GM23248 (cell line): ENCODE measurements at regions not wholly inside any gene's neighbourhood (a gene's known extent, or its start where the extent isn't known, plus 50 kb on each side); places are given as distances from the start of the nearest gene placed in this dataset.

Source experiments
- DNase-seq: peaks from one replicate; pipeline ENCODE4 v3.0.0-alpha.2; 2015
- H2AFZ ChIP-seq: fragments of 200-600 bp; sonication (generic); 2 replicates; pipeline ENCODE4 v1.6.1; 2016; ENCODE audit warnings: antibody characterized with exemption
- H3F3A ChIP-seq: fragments of 200-600 bp; sonication (generic); 2 replicates; pipeline ENCODE4 v1.6.1; 2016; ENCODE audit warnings: mild to moderate bottlenecking, antibody characterized with exemption, mixed run types; ENCODE audit not compliant: insufficient read depth
- H3K27ac ChIP-seq: fragments of 200-600 bp; sonication (generic); 2 replicates; pipeline ENCODE4 v1.5.1; 2016; ENCODE audit warnings: mild to moderate bottlenecking
- H3K27me3 ChIP-seq: fragments of 200-600 bp; sonication (generic); replicated peaks from 2 replicates; pipeline ENCODE4 v1.6.1; 2016; ENCODE audit warnings: mild to moderate bottlenecking; ENCODE audit not compliant: insufficient read depth
- H3K36me3 ChIP-seq: fragments of 200-600 bp; sonication (generic); 2 replicates; pipeline ENCODE4 v1.6.1; 2016; ENCODE audit warnings: low read depth, mild to moderate bottlenecking
- H3K4me1 ChIP-seq: fragments of 200-600 bp; sonication (generic); 2 replicates; pipeline ENCODE4 v1.6.1; 2016; ENCODE audit warnings: mild to moderate bottlenecking; ENCODE audit not compliant: insufficient read depth
- H3K4me2 ChIP-seq: fragments of 200-600 bp; sonication (generic); one replicate; pipeline ENCODE4 v1.6.1; 2016; ENCODE audit warnings: mild to moderate bottlenecking; ENCODE audit not compliant: unreplicated experiment
- H3K4me3 ChIP-seq: fragments of 200-600 bp; sonication (generic); 2 replicates; pipeline ENCODE4 v1.5.1; 2016; ENCODE audit warnings: mild to moderate bottlenecking
- H3K79me2 ChIP-seq: fragments of 200-600 bp; sonication (generic); 2 replicates; pipeline ENCODE4 v1.6.1; 2016; ENCODE audit warnings: mild to moderate bottlenecking; ENCODE audit not compliant: insufficient read depth
- H3K9ac ChIP-seq: fragments of 200-600 bp; sonication (generic); 2 replicates; pipeline ENCODE4 v1.6.1; 2016; ENCODE audit warnings: mild to moderate bottlenecking
- H3K9me2 ChIP-seq: fragments of 200-600 bp; sonication (generic); 2 replicates; pipeline ENCODE4 v1.6.1; 2016; ENCODE audit warnings: mixed run types, mild to moderate bottlenecking, moderate library complexity; ENCODE audit not compliant: insufficient read depth
- H3K9me3 ChIP-seq: fragments of 200-600 bp; sonication (generic); one replicate; pipeline ENCODE4 v1.6.1; 2017; ENCODE audit warnings: low read depth
- H4K20me1 ChIP-seq: fragments of 200-600 bp; sonication (generic); 2 replicates; pipeline ENCODE4 v1.6.0; 2016; ENCODE audit not compliant: insufficient read depth
- EZH2 ChIP-seq: fragments of 200-600 bp; sonication (generic); IDR thresholded peaks from 2 replicates; pipeline ENCODE4 v1.6.1; 2018; ENCODE audit warnings: antibody characterized with exemption, mild to moderate bottlenecking; ENCODE audit not compliant: insufficient read depth, poor library complexity, severe bottlenecking
- EZH2phosphoT487 ChIP-seq: fragments of 200-600 bp; sonication (generic); IDR thresholded peaks from 2 replicates; pipeline ENCODE4 v1.6.1; 2018; ENCODE audit warnings: antibody characterized with exemption, moderate library complexity, mild to moderate bottlenecking, low read depth; ENCODE audit not compliant: insufficient read depth
- WGBS, 2 experiments: methylation state at CpG; one replicate each; pipeline ENCODE4 v1.1.6; 2015 to 2017; ENCODE audit warnings: low lambda C conversion rate in 2 of 2, low coverage in 1 of 2; ENCODE audit errors: missing lambda C conversion rate in 2 of 2; 5-methylcytosine and 5-hydroxymethylcytosine counted together
- in situ Hi-C: fragments of 300-500 bp; cut with MboI; formaldehyde crosslinking; loops from 2 replicates; pipeline ENCODE4 v1.15.0; 2020

DNA sequence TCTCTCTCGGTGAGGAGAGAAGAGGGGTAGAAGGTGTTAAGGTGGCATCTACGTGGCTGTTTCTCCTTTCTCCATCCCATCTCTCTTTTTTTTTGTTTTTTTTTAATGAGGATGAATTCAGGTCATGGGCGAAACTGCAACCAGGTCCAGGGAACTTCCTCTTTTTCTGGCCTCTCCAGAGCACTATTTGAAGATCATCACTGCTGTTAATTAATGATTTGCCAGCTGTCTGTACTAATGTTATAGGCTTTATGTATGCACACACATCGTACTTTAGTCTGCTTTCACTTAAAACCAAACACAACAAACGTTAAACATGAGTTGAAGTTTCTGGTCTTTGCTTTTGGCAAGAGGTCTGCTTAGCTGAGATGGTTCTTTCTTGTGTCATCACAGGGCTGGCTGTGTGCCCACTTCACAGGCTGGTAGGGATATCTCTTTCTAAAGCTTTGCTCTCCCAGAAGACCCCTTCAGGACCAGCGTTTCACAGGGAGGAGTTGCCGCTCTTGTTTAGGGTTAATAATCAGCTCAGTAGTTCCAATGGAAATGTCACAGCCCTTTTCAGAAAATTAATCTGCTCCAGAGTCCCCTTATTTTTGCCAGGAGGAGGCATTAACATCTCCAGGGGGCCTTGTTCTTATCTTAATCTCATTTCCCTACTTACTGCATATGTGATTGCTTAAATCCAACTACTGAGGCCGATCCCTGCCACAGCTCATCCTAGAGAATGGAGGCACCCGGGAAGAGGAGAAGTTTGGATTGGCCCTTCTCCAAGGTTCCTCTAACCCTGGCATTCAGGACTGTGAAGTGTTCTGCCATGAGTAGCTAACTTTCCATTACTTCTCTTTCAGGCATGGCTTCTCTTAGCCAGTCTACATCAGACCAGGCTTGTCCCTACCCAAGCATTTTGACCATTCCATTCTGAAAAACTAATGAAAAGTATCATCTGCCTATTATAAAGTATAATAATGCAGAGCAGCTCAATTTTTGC lies 273.9 kb upstream of the NFE2L3 start:
- no peak for TF ChIP-seq EZH2
- TF ChIP-seq EZH2phosphoT487: no peak
- no peak overlapping the region for H2AFZ ChIP-seq
- H3K4me1 ChIP-seq: no peaks in the 10 kb centered on the region
- in situ Hi-C loops: no loop called here
- WGBS, 2 experiments: 34 to 38% methylated on average over 9 of the region's 9 CpGs
- no peak for DNase-seq
- peaks cover 46% of the 10 kb centered on the region for H3K27me3 ChIP-seq
- H3K4me3 ChIP-seq: no peak overlapping the region
- H3K4me2 ChIP-seq: no peak overlapping the region
- H3K9me3 ChIP-seq: no peaks in the 10 kb centered on the region
- no peak overlapping the region for H3K27ac ChIP-seq
- H3K9ac ChIP-seq: no peak overlapping the region
- H3K36me3 ChIP-seq: no peaks in the 10 kb centered on the region
- no peaks in the 10 kb centered on the region for H3K9me2 ChIP-seq
- H4K20me1 ChIP-seq: no peaks in the 10 kb centered on the region
- no peaks in the 10 kb centered on the region for H3F3A ChIP-seq
- no peaks in the 10 kb centered on the region for H3K79me2 ChIP-seq

DNA sequence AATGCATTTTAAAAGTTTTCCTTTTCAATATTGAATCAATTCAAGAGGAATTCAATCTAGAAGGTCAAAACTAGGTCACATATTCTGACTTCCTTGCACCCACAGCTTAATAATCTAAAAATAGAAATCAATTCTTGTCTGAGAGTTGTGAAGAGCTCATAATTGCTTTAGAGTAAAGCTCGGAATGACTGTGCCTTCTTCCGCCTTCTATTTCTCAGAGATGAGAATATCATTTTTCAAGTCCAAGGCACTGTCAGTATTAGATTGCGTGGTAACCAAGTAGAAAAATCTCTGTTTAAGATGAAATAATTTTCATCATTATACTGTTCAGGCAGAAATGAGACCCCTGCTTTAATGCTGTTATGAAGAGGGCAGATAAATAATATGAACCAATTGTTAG lies 272.2 kb upstream of the NFE2L3 start:
- in situ Hi-C loops: no loop called here
- whole genome bisulfite sequencing, 2 experiments: 50 to 55% methylated on average over 3 of the region's 3 CpGs

DNA sequence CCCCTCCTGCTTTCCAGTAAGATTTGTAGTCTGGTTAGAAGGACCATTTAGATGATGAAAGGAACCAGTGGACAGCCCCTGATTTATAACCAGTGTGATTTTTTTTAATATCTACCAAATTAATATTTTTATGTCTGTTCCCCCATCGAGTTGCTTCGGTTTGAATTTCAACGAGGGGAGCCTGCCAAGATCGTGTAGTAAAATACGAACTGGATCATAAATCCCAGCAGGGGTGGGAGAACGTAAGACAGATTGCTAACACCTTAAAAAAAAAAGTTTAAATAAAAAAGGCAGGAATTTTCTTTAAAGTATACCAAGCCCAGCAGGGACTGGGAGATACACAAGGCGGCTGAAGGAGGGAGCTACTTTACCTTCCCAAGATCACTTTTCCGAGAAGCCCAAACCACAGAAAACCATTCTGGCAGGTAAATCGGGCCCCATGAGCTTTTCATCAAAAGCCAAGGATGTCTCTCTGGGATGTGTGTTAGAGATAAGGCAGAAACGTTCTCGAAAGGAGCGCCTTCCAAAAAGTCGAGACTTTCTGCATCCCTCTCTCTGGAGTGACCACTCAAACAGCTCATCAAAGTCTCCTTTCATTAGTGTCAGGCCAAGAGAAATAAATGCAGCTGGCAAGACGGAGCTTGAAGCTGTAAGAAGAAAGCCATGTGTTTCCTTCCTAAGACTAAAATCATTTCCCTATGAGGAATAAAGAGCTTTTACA lies 270.5 kb upstream of the NFE2L3 start:
- WGBS, 2 experiments: 33 to 39% methylated on average over 14 of the region's 14 CpGs
- Histone ChIP-seq H3F3A (no peaks in the 10 kb centered on the region), H3K9me2 (no peaks in the 10 kb centered on the region), H3K9ac (no peak overlapping the region), H3K79me2 (no peaks in the 10 kb centered on the region), H3K9me3 (no peaks in the 10 kb centered on the region), H3K4me3 (no peak overlapping the region), H3K4me1 (no peaks in the 10 kb centered on the region), H4K20me1 (no peaks in the 10 kb centered on the region), H3K27me3 (peaks cover 53% of the 10 kb centered on the region), H3K36me3 (no peaks in the 10 kb centered on the region), H3K27ac (no peak overlapping the region), H3K4me2 (no peak overlapping the region), H2AFZ (no peak overlapping the region)
- in situ Hi-C loops: no loop called here
- no peak for DNase-seq
- no peak for TF ChIP-seq EZH2phosphoT487
- no peak for TF ChIP-seq EZH2

More for the DNA sequence above, 272.2 kb upstream of the NFE2L3 start:
- Histone ChIP-seq H3K27ac (no peak overlapping the region), H3K4me2 (no peak overlapping the region), H3K9me3 (no peaks in the 10 kb centered on the region), H3K9ac (no peak overlapping the region), H3K4me1 (no peaks in the 10 kb centered on the region), H2AFZ (no peak overlapping the region), H4K20me1 (no peaks in the 10 kb centered on the region), H3K4me3 (no peak overlapping the region), H3K79me2 (no peaks in the 10 kb centered on the region), H3K36me3 (no peaks in the 10 kb centered on the region), H3K27me3 (peaks cover 55% of the 10 kb centered on the region), H3F3A (no peaks in the 10 kb centered on the region), H3K9me2 (no peaks in the 10 kb centered on the region)
- no peak for TF ChIP-seq EZH2phosphoT487
- no peak for TF ChIP-seq EZH2
- DNase-seq: no peak

DNA sequence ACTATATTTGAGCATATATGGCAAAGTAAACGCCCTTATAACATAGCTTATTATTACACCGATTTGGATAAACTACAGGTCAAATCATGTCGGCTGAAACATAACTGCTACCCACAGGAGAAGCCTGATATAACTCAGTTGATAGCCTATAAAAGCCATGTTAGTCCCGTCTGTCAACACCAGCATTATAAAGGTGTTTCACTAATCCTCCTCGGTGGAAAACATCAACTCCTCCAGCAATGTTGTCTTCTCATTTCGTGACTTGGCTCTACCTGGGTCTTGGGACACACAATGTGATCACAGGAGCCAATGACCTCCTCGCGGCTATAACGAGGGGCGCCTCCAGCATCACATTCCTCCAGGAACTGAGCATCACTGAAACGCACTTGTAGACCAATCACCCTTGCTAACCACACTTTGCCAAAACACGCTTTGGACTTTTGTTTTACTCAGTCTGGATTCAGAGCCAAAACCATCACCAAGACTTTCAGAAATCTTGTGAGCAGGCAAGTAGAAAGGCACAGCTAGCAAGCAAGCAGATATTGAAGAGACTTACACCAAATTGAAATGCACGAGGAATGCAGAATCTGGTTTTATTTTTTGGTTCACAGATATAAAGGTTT lies 269.7 kb upstream of the NFE2L3 start:
- H3K79me2 ChIP-seq: no peaks in the 10 kb centered on the region
- no peak for DNase-seq
- no peaks in the 10 kb centered on the region for H3K36me3 ChIP-seq
- WGBS, 2 experiments: 39 to 42% methylated on average over 13 of the region's 13 CpGs
- no peaks in the 10 kb centered on the region for H3K4me1 ChIP-seq
- no peaks in the 10 kb centered on the region for H4K20me1 ChIP-seq
- H3K9me2 ChIP-seq: no peaks in the 10 kb centered on the region
- no peak overlapping the region for H3K9ac ChIP-seq
- H3K4me2 ChIP-seq: no peak overlapping the region
- TF ChIP-seq EZH2phosphoT487: no peak
- TF ChIP-seq EZH2: no peak
- H3K27me3 ChIP-seq: peaks cover 53% of the 10 kb centered on the region
- in situ Hi-C loops: no loop called here
- H3K27ac ChIP-seq: no peak overlapping the region
- H3K4me3 ChIP-seq: no peak overlapping the region
- no peaks in the 10 kb centered on the region for H3K9me3 ChIP-seq
- H3F3A ChIP-seq: no peaks in the 10 kb centered on the region
- H2AFZ ChIP-seq: no peak overlapping the region
